NT2/D1 (cell line): ENCODE measurements at regions not wholly inside any gene's neighbourhood (a gene's known extent, or its start where the extent isn't known, plus 50 kb on each side); places are given as distances from the start of the nearest gene placed in this dataset.

ENCODE experiments used
- DNase-seq: peaks from one replicate; pipeline ENCODE4 v3.0.0-alpha.2; 2011; ENCODE audit warnings: low read depth, low spot score
- H3K27me3 ChIP-seq: 2 replicates; pipeline ENCODE4 v1.6.0; 2011; ENCODE audit warnings: mild to moderate bottlenecking; ENCODE audit not compliant: insufficient read length, insufficient read depth
- H3K36me3 ChIP-seq: 2 replicates; pipeline ENCODE4 v1.6.1; 2011; ENCODE audit warnings: mild to moderate bottlenecking, low read length, mixed read lengths; ENCODE audit not compliant: insufficient read depth, insufficient read length
- H3K4me1 ChIP-seq: 2 replicates; pipeline ENCODE4 v1.5.1; 2011; ENCODE audit not compliant: insufficient read depth, insufficient read length
- H3K4me3 ChIP-seq: 2 replicates; pipeline ENCODE4 v1.5.1; 2011; ENCODE audit warnings: low read depth; ENCODE audit not compliant: insufficient read length
- H3K9ac ChIP-seq: 2 replicates; pipeline ENCODE4 v1.6.0; 2011; ENCODE audit warnings: low read depth; ENCODE audit not compliant: insufficient read length
- H3K9me3 ChIP-seq: 2 replicates; pipeline ENCODE4 v1.5.1; 2011; ENCODE audit warnings: mild to moderate bottlenecking, low read length; ENCODE audit not compliant: insufficient read depth
- SUZ12 ChIP-seq: IDR thresholded peaks from 2 replicates; pipeline ENCODE4 v1.6.1; 2011; ENCODE audit not compliant: insufficient read length, insufficient read depth; ENCODE audit errors: extremely low read depth
- YY1 ChIP-seq: IDR thresholded peaks from 2 replicates; pipeline ENCODE4 v1.6.1; 2011; ENCODE audit not compliant: insufficient read length, insufficient read depth
- ZNF274 ChIP-seq: IDR thresholded peaks from 2 replicates; pipeline ENCODE4 v1.6.1; 2011; ENCODE audit warnings: mild to moderate bottlenecking, low read depth, low read length

DNA sequence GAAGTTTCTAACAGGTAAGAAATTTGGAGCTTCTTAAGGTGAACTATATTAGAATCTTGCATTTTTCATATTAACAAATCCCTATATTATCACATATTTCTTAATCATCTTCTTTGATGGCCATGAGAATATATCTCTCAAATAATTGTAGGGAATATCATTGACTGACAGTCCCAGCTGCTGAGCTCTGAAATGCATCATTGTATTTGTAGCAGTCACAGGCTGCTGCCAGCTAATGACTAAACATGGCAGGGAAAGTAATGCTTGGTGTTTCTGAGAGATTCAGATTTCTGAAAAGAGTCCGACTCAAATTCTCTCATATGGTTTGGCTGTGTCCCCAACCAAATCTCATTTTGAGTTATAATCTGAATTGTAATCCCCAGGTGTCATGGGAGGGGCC is 171.9 kb downstream of the TRAM1L1 start:
- Histone ChIP-seq H3K9ac (no peak overlapping the region), H3K36me3 (no peaks in the 10 kb centered on the region), H3K4me1 (no peaks in the 10 kb centered on the region), H3K9me3 (no peaks in the 10 kb centered on the region), H3K4me3 (no peak overlapping the region), H3K27me3 (no peaks in the 10 kb centered on the region)
- DNase-seq: no peak
- no peak for TF ChIP-seq ZNF274

DNA sequence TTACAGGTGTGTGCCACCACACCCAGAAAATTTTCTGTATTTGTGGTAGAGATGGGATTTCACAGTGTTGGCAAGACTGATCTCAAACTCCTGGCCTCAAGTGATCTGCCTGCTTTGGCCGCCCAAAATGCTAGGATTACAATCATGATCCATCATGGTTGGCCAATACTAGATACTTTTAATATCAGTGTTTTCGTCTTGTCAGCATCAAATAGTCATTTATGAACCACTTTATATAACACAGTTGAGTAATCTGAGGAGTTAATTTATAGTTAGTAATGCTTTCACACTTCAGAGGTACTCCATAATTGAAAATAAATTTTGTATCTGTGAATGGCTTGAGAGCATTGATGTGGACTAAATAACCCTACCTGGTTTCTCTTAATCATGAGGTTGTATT is 178.6 kb downstream of the TRAM1L1 start:
- H3K27me3 ChIP-seq: no peaks in the 10 kb centered on the region

DNA sequence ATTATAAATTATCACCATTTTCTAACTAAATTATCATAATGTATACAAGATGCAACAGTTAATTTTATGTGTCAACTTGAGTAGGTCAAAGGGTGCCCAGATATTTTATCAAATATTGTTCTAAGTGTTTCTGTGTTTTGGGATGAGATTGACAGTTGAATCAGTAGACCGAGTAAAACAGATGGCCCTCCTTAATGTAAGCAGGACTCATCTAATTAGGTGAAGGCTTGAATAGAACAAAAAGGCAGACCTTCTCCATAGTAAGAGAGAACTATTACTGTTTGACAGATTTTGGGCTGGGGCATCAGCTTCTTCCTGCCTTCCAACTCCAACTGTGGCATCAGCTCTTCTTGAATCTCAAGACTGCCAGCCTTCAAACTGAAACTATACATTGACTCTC is 185.8 kb downstream of the TRAM1L1 start:
- Histone ChIP-seq H3K9me3 (no peaks in the 10 kb centered on the region), H3K4me3 (no peak overlapping the region)
- TF ChIP-seq ZNF274: no peak
- no peak for TF ChIP-seq SUZ12
- TF ChIP-seq YY1: no peak

More for the DNA sequence above, 178.6 kb downstream of the TRAM1L1 start:
- no peak for DNase-seq
- TF ChIP-seq ZNF274 (no peak), YY1 (no peak), SUZ12 (no peak)
- Histone ChIP-seq H3K36me3 (no peaks in the 10 kb centered on the region), H3K4me3 (no peak overlapping the region), H3K4me1 (no peaks in the 10 kb centered on the region), H3K9me3 (no peaks in the 10 kb centered on the region), H3K9ac (no peak overlapping the region)

DNA sequence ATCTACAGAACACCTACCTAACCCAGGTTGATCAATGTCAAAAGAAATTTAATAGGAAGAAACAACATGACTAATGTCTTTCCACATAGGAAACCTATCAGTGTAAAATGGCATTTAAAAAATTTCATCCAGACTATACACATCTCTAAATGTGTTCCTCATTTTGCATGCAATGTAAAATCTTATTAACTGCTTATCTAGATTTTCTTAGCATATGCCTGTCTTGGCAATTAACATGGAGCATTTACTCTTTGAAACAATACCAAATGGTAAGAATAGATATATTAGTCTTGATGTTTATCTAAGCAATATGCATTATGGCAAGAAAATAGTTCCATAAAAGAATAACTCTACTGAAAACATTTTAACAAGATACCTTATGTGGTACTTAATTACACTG is 199.8 kb downstream of the TRAM1L1 start:
- TF ChIP-seq YY1: no peak
- Histone ChIP-seq H3K27me3 (no peaks in the 10 kb centered on the region), H3K4me1 (no peaks in the 10 kb centered on the region), H3K9ac (no peak overlapping the region), H3K4me3 (no peak overlapping the region), H3K36me3 (no peaks in the 10 kb centered on the region), H3K9me3 (no peaks in the 10 kb centered on the region)
- no peak for DNase-seq

More for the DNA sequence above, 185.8 kb downstream of the TRAM1L1 start:
- no peaks in the 10 kb centered on the region for H3K4me1 ChIP-seq
- no peaks in the 10 kb centered on the region for H3K36me3 ChIP-seq
- no peak for DNase-seq
- H3K27me3 ChIP-seq: no peaks in the 10 kb centered on the region
- H3K9ac ChIP-seq: no peak overlapping the region

DNA sequence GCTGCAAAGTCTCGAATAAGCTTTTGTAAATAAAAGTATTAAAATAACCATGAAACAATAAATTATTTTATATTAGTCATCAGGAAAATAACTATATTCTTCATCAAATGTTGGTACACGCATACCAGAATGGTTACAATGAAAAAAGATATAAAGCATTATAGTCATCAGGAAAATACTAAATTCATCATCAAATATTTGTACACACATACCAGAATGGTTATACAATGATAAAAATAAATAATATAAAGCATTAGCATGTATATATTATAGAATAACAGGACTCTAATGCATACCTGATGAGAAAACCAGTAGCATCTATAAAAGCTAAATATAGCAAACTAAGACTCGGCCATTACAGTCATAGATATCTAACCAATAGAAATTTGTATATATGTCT is 202.9 kb downstream of the TRAM1L1 start:
- H3K27me3 ChIP-seq: no peaks in the 10 kb centered on the region
- H3K9me3 ChIP-seq: no peaks in the 10 kb centered on the region
- no peak overlapping the region for H3K4me3 ChIP-seq
- DNase-seq: no peak
- no peaks in the 10 kb centered on the region for H3K36me3 ChIP-seq
- H3K9ac ChIP-seq: no peak overlapping the region
- H3K4me1 ChIP-seq: no peaks in the 10 kb centered on the region
- TF ChIP-seq YY1 (no peak), SUZ12 (no peak), ZNF274 (no peak)

DNA sequence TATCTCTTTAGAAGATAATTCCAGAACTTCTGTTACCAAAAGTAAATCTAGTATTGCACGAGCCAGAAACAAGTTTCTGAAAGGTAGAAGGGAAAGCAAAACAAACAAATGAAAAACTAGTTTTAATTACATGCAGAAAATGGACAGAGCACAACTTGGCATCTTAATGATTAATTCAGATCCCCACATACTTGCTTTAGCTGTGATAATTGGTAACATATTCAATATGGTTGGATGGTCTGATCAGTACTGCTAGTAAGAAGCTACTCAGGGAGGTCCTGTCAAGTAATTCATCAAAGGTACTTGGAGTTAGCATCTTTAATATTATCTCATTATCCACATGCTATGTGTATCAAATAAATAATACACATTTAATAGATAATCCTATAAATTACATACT is 204.3 kb downstream of the TRAM1L1 start:
- H3K27me3 ChIP-seq: no peaks in the 10 kb centered on the region
- DNase-seq: no peak

DNA sequence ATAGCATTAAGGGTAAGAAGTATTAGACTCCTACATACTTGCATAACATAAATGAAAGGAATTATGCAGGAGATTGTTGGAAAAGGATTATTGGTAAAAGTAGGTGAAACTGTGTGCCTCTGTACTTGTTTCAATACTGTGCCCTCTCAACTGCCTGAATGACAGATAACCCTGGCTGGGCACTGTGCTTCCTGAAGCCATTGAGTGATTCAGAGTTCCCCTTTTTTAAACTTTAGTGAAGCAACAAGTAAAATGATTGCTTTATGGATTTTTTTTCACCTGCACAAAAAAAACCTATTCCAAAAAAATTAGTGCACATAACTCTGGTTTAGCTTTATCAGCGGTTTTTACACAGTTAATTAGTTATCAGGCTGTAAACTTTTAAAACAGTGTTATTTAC is 204.8 kb downstream of the TRAM1L1 start:
- Histone ChIP-seq H3K27me3 (no peaks in the 10 kb centered on the region), H3K9me3 (no peaks in the 10 kb centered on the region), H3K4me3 (no peak overlapping the region), H3K4me1 (no peaks in the 10 kb centered on the region), H3K9ac (no peak overlapping the region), H3K36me3 (no peaks in the 10 kb centered on the region)
- no peak for DNase-seq
- TF ChIP-seq YY1: no peak
- no peak for TF ChIP-seq SUZ12
- no peak for TF ChIP-seq ZNF274

More for the DNA sequence above, 204.3 kb downstream of the TRAM1L1 start:
- no peaks in the 10 kb centered on the region for H3K9me3 ChIP-seq
- H3K36me3 ChIP-seq: no peaks in the 10 kb centered on the region
- H3K4me1 ChIP-seq: no peaks in the 10 kb centered on the region
- TF ChIP-seq ZNF274 (no peak), SUZ12 (no peak), YY1 (no peak)
- no peak overlapping the region for H3K9ac ChIP-seq
- no peak overlapping the region for H3K4me3 ChIP-seq

DNA sequence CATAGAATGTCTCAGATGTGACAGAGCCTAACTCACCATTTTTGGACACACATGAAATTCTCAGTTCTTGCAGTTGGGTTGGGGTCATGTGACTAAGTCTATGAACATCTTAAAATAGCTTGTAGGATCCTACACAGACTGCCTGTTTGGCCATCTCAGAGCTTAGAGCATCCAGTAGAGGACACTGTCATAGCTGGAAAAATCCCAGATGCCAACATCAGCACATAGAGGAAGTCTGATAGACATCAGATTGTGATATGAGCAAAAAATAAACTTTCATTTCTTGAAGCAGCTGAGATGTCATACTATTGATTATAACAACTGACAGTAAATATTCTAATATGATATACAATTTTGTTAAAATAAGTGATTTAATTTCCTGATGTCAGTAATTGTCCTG is 207.1 kb downstream of the TRAM1L1 start:
- Histone ChIP-seq H3K9me3 (no peaks in the 10 kb centered on the region), H3K4me3 (no peak overlapping the region), H3K36me3 (no peaks in the 10 kb centered on the region), H3K27me3 (no peaks in the 10 kb centered on the region), H3K9ac (no peak overlapping the region), H3K4me1 (no peaks in the 10 kb centered on the region)
- TF ChIP-seq ZNF274: no peak
- TF ChIP-seq SUZ12: no peak
- no peak for TF ChIP-seq YY1
- DNase-seq: no peak
